ENCODE measurements at regions not wholly inside any gene's neighbourhood (a gene's known extent, or its start where the extent isn't known, plus 50 kb on each side); places are given as distances from the start of the nearest gene placed in this dataset.

DNA sequence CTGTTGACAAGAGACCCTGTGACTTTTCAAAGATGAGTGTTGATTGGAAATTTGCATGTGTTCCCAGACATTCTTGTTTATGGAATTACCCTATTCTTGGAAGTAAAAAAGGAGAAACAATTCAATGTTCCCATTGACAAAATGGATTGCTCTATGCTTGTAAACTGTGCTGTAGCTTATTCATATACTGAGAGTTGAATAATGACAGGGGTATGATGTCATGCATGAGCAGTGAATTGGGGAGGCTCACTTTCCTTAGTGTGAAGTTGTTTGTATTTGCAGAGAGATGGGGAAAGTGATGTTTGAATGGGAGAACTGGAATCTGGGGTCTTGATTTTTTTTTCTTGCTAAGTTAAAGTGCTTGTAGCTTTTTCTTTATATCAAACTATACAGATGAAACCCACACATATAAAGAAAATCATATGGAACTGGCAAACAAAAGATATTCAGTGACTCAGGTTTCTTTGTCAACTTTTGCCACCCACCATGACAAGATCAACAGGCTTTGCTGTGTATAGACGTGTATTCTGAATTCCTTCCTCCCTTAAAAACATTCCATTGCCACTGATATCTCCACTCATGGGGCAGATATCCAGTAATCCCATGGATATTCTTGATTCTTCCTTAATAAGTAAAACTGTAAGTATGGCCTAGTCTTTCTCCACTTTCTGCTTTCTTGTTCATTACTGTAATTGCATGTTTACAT lies 97.8 kb upstream of the JAG1 start:
- Histone ChIP-seq H3K27ac (no peak overlapping the region), H3K27me3 (ENCODE audit: low read depth) (no peaks in the 10 kb centered on the region), H3K4me3 (no peak overlapping the region), H3K4me1 (no peaks in the 10 kb centered on the region), H3K36me3 (no peaks in the 10 kb centered on the region), H3K9me3 (no peaks in the 10 kb centered on the region)
- DNase-seq = no peak
- intact Hi-C loops (cut with DNase I) = no loop called here
- TF ChIP-seq, protein P1, sequence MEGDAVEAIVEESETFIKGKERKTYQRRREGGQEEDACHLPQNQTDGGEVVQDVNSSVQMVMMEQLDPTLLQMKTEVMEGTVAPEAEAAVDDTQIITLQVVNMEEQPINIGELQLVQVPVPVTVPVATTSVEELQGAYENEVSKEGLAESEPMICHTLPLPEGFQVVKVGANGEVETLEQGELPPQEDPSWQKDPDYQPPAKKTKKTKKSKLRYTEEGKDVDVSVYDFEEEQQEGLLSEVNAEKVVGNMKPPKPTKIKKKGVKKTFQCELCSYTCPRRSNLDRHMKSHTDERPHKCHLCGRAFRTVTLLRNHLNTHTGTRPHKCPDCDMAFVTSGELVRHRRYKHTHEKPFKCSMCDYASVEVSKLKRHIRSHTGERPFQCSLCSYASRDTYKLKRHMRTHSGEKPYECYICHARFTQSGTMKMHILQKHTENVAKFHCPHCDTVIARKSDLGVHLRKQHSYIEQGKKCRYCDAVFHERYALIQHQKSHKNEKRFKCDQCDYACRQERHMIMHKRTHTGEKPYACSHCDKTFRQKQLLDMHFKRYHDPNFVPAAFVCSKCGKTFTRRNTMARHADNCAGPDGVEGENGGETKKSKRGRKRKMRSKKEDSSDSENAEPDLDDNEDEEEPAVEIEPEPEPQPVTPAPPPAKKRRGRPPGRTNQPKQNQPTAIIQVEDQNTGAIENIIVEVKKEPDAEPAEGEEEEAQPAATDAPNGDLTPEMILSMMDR (IDR thresholded peaks at IDR 0.05) = no peak
- no peak for ATAC-seq

GRCh38 chr20:10774357-10774943 lies 100.7 kb upstream of the JAG1 start:
- no peak for DNase-seq
- H3K27ac ChIP-seq = no peak overlapping the region
- no peak overlapping the region for H3K4me3 ChIP-seq
- no peaks in the 10 kb centered on the region for H3K4me1 ChIP-seq
- no peaks in the 10 kb centered on the region for H3K27me3 ChIP-seq (ENCODE audit: low read depth)
- no peak for ATAC-seq
- no peaks in the 10 kb centered on the region for H3K36me3 ChIP-seq
- TF ChIP-seq, protein P1 (IDR thresholded peaks at IDR 0.05) = no peak
- intact Hi-C loops (cut with DNase I) = no loop called here
- H3K9me3 ChIP-seq = no peaks in the 10 kb centered on the region

DNA sequence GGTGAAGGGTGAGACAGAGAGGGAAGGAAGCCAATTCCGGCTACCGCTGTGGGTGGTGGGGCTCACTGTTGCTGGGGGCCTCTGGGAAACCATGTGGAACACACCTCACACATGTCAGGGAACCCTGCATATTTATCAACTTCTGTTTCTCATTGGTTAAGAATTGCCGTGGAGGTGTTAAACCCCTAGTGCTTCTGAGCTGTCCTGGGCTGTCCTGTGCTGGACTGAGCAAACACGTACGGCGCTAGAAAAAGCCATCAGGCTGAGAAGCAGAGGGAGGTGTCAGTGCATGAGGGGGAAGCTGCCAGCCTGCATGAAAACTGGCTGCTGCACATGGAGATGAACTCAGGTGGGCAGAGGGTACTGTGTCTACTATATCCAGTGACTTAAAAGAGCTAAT lies 103.9 kb upstream of the JAG1 start:
- Histone ChIP-seq H3K36me3 (no peaks in the 10 kb centered on the region), H3K27ac (no peak overlapping the region), H3K4me1 (no peaks in the 10 kb centered on the region), H3K9me3 (no peaks in the 10 kb centered on the region), H3K27me3 (ENCODE audit: low read depth) (no peaks in the 10 kb centered on the region), H3K4me3 (no peak overlapping the region)
- no peak for DNase-seq
- intact Hi-C loops (cut with DNase I) = no loop called here
- no peak for ATAC-seq
- TF ChIP-seq, protein P1 (IDR thresholded peaks at IDR 0.05) = no peak

DNA sequence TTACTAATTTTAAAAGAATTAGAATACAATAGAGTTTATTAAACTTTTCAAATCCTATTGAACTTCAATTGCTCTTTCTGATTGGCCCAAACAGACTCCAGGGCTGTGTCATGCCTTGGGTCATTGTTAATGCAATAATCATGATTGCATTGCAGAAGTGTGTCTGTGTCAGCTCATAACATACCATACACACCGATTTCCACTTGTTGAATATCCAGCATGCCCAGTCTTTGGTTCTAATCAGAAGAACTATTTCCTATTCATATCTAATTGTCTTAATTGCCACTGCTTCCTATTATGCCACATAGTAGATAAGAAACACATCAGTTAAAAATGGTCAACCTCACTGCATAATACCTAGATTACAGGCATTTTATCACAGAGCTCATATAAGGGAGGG lies 106.1 kb upstream of the JAG1 start:
- Histone ChIP-seq H3K36me3 (no peaks in the 10 kb centered on the region), H3K27me3 (ENCODE audit: low read depth) (no peaks in the 10 kb centered on the region), H3K9me3 (no peaks in the 10 kb centered on the region), H3K27ac (no peak overlapping the region), H3K4me3 (no peak overlapping the region), H3K4me1 (no peaks in the 10 kb centered on the region)
- intact Hi-C loops (cut with DNase I) = no loop called here
- DNase-seq (no peak), ATAC-seq (no peak)
- TF ChIP-seq, protein P1 (IDR thresholded peaks at IDR 0.05) = no peak

GRCh38 chr20:10780901-10781300 lies 107.1 kb upstream of the JAG1 start:
- no peaks in the 10 kb centered on the region for H3K9me3 ChIP-seq
- H3K27ac ChIP-seq = no peak overlapping the region
- TF ChIP-seq, protein P1 (IDR thresholded peaks at IDR 0.05) = no peak
- ATAC-seq = no peak
- H3K4me1 ChIP-seq = no peaks in the 10 kb centered on the region
- H3K36me3 ChIP-seq = no peaks in the 10 kb centered on the region
- intact Hi-C loops (cut with DNase I) = no loop called here
- no peaks in the 10 kb centered on the region for H3K27me3 ChIP-seq (ENCODE audit: low read depth)
- DNase-seq = no peak
- H3K4me3 ChIP-seq = no peak overlapping the region
